ENCODE measurements at regions not wholly inside any gene's neighbourhood (a gene's known extent, or its start where the extent isn't known, plus 50 kb on each side); places are given as distances from the start of the nearest gene placed in this dataset.

- TF ChIP-seq EP300 (IDR thresholded peaks at IDR 0.05) = no peak
- TF ChIP-seq POLR2A (IDR thresholded peaks at IDR 0.05) = no peak
- no peak for TF ChIP-seq CTCF (IDR thresholded peaks at IDR 0.05)
- no peak for TF ChIP-seq POLR2AphosphoS5 (IDR thresholded peaks at IDR 0.05)
These were observed 1056.3 kb upstream of the IGFBP7 start for GRCh38 chr4:58166490-58166889.

Measured in suprapubic skin (tissue), 4 donors.